ENCODE measurements at regions not wholly inside any gene's neighbourhood (a gene's known extent, or its start where the extent isn't known, plus 50 kb on each side); places are given as distances from the start of the nearest gene placed in this dataset.

DNA sequence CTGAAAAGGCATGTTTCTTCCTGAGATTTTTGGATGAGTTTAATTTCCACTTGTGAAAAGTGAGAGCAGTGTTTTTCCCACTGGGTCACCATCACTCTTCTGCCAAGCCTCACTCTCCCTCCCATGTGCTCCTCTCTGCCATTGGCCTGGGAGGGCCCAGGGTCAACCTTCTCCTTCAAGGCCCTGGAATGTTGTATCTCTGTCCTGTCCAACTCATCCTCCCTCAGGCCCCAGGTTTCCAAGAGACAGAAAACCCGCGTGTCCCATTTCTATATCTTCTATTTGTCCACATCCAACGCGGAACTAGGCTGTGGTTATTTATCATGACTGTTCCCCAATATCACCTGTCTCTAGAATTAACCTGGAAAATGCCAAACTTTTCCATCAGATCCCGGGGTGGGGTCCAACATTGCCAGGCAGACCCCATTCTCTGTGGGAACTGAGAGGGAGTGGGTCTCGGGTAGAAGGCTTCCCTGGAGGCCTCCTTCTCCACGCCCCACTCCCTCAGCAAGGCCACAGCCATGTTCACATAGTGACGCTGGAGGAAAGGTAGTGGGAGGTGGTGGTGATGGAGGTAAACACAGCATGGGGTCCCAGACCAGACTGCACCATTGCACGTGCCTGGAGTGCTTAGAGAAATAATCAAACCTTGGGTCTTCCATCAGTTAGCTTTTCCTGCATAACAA, 173.5 kb downstream of the SCP2D1 start:
- TF ChIP-seq EZH2 (IDR thresholded peaks at IDR 0.05) (no peak), EZH2phosphoT487 (IDR thresholded peaks at IDR 0.05) (no peak)
- TF ChIP-seq, protein P1, sequence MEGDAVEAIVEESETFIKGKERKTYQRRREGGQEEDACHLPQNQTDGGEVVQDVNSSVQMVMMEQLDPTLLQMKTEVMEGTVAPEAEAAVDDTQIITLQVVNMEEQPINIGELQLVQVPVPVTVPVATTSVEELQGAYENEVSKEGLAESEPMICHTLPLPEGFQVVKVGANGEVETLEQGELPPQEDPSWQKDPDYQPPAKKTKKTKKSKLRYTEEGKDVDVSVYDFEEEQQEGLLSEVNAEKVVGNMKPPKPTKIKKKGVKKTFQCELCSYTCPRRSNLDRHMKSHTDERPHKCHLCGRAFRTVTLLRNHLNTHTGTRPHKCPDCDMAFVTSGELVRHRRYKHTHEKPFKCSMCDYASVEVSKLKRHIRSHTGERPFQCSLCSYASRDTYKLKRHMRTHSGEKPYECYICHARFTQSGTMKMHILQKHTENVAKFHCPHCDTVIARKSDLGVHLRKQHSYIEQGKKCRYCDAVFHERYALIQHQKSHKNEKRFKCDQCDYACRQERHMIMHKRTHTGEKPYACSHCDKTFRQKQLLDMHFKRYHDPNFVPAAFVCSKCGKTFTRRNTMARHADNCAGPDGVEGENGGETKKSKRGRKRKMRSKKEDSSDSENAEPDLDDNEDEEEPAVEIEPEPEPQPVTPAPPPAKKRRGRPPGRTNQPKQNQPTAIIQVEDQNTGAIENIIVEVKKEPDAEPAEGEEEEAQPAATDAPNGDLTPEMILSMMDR (IDR thresholded peaks at IDR 0.05), result no peak
